SK-N-MC (cell line): ENCODE measurements at regions not wholly inside any gene's neighbourhood (a gene's known extent, or its start where the extent isn't known, plus 50 kb on each side); places are given as distances from the start of the nearest gene placed in this dataset.

Experiments
- EZH2 ChIP-seq: fragments of 200-600 bp; sonication (generic); IDR thresholded peaks from one replicate; pipeline ENCODE4 v1.6.1; 2017; ENCODE audit warnings: antibody characterized with exemption
- FOXP2 ChIP-seq: optimal IDR thresholded peaks from 2 replicates; pipeline ENCODE3; 2011; ENCODE audit warnings: mild to moderate bottlenecking, moderate library complexity; ENCODE audit not compliant: insufficient read depth; ENCODE audit errors: extremely low read length, control extremely low read depth
- POLR2AphosphoS5 ChIP-seq: IDR thresholded peaks from 2 replicates; pipeline ENCODE4 v1.6.1; 2012; ENCODE audit warnings: mild to moderate bottlenecking, low read depth, low read length, borderline replicate concordance

- no peak for TF ChIP-seq EZH2
- no peak for TF ChIP-seq POLR2AphosphoS5
- no peak for TF ChIP-seq FOXP2
These were observed 61.5 kb downstream of the HES1 start for GRCh38 chr3:194197396-194197960.
